SW480 (cell line): ENCODE measurements at regions not wholly inside any gene's neighbourhood (a gene's known extent, or its start where the extent isn't known, plus 50 kb on each side); places are given as distances from the start of the nearest gene placed in this dataset.

ENCODE experiments used
- DNase-seq: peaks from one replicate; pipeline ENCODE4 v3.0.0-alpha.2; 2016; ENCODE audit warnings: low spot score

GRCh38 chr12:92465786-92466295 is 236.9 kb upstream of the PLEKHG7 start:
- no peak for DNase-seq

DNA sequence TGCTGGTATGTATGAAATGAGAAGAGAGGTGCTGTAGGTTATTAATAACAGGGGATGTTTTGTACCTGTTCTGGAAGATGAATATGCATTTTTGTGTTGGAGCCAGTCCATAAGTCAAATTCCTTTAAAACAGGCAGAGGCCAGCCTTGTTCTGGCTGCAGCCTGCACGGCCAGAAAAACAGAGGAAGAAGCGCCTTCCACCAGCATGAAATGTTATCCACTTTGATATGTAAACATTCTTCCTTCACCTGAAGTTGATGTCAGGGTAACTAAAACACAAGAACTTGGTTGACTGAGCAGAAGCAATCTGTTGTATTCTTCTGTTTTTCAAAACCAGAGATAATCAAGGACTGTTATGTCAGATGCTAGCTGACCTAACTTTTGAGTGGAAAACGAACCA is 237.9 kb upstream of the PLEKHG7 start:
- no peak for DNase-seq

DNA sequence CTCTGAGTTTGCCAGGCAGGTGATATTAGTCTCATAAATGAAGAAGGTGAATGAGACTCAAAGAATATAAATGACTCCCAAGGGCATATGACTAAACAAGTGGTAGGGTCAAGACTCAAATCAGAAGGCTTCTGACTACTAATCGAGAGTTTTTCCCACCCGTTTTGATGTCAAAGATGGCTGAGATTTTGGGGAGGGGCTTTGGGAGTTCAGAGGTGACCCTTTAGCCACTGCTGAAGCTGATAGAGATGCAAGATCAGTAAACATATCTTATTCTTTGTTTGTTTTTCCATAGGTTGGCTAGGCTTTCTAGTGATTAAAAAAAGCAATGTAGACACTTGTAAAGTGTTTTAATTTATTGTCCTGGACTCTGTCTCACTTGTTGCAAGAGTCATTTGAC is 239.6 kb upstream of the PLEKHG7 start:
- DNase-seq, result no peak

- DNase-seq, result no peak
Measured at GRCh38 chr12:92462527-92462926, 240.3 kb upstream of the PLEKHG7 start.

DNA sequence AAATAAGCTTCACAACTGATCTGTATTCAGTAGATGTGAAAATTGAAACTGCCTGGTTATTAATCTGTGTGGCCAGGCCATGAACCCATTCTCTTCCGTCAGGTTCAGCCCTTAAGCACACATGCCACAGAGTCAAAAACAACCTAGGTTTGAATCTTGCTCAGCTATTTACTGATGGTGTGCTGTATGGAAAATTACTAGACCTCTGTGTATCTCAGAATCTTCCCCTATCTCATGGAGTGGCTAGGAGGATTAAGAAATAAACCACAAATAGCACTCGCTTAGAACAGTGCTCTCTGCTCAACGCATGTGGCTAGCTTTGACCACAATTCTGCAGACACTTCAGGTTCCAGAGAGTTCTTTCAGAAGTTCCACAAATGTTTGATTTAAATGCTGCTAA is 240.7 kb upstream of the PLEKHG7 start:
- no peak for DNase-seq

GRCh38 chr12:92459850-92460249 is 242.9 kb upstream of the PLEKHG7 start:
- no peak for DNase-seq

GRCh38 chr12:92458996-92459395 is 243.8 kb upstream of the PLEKHG7 start:
- DNase-seq, result no peak

DNA sequence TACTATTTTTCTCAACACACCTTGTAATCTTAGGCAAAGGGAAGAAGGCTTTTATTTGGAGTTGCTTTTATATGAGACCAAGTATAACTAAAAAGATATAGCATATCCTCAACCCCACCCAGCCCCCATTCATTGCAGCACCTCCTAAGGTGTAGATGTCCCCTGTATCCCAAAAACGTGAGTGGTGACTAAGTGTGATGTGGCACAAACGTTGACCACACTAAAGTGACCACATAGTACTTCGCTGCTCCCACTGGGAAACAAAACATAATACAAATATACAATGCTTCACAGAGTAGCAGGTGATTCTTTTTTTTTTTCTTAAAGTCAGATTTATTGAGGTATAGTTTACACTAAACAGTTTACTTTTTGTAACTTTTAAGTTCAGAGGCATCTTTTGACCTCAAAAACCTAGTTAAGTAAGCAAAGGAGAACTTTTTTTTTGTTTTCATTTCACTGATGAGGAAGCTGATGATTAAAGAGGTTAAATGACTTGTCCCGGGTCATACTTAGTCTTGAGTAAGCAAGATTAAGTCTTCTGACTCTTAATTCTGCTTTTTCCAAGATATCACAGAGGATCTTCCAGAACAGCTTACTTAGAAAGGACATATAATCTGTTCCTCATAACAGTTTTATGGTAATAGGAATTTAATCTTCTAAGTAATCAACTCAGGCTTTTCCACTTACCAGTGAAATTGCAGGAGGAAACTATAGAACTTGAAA is 245.2 kb upstream of the PLEKHG7 start:
- DNase-seq, result peak; percentile 73

DNA sequence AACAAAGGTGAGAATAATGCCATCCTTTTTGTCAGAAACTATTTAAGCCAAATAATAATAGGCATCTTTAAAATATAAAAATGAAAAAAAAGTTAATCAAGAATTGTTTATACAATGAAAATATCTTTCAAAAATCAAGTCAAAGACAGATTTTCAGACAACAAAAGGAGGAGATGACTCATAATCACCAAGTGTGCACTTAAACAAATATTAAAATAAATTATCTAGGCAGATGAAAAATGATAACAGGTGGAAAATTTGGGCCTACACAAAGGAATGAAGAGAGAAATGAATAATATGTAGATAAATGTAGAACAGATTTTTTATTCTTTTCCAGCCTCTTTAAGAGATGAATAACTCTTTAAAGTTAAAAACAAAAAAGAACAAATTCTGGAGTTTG is 250.0 kb upstream of the PLEKHG7 start:
- DNase-seq, result no peak

GRCh38 chr12:92446083-92446460 is 256.7 kb upstream of the PLEKHG7 start:
- no peak for DNase-seq

GRCh38 chr12:92445253-92446082 is 257.3 kb upstream of the PLEKHG7 start:
- DNase-seq, result no peak

GRCh38 chr12:92444763-92445162 is 258.0 kb upstream of the PLEKHG7 start:
- no peak for DNase-seq

GRCh38 chr12:92442782-92443181 is 260.0 kb upstream of the PLEKHG7 start:
- peak; percentile 64 for DNase-seq

- no peak for DNase-seq
Measured at GRCh38 chr12:92440072-92440471, 262.7 kb upstream of the PLEKHG7 start.

- no peak for DNase-seq
Measured at GRCh38 chr12:92439420-92439805, 263.4 kb upstream of the PLEKHG7 start.

DNA sequence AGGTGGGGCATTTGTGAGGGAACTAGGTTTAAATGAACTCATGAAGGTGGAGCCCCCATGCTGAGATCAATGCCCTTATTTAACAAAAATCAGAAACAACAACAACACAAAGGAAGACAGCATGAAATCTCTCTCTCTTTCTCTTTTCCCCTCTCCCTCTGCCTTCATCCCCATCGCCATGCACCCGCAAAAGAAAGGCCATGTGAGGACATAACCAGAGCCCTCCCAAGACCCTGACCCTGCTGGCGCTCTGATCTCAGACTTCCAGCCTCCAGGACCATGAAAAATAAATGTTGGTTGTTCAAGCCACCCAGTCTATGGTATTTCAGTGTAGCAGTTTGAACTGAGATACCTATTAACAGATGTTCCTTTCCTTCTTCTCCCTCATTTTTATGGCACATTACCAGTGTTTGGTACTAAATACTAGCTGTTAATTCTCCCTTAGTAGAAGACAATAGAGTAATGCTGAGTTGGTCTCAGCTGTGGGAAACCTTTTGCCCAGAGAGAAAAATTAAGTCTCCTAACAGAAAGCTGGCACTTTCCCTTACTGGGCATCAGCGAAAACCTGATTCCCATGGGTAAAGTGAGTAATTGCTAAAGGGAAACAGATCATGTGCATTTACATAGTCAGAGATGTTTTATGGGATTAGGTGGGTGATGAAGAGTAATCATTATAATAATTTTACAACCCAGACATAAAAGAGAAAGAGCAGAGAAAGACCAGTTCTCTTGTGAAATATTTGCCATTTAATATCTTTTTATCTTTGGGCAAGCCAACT is 264.0 kb upstream of the PLEKHG7 start:
- DNase-seq, result no peak

- no peak for DNase-seq
Measured at GRCh38 chr12:92437452-92437851, 265.3 kb upstream of the PLEKHG7 start.

DNA sequence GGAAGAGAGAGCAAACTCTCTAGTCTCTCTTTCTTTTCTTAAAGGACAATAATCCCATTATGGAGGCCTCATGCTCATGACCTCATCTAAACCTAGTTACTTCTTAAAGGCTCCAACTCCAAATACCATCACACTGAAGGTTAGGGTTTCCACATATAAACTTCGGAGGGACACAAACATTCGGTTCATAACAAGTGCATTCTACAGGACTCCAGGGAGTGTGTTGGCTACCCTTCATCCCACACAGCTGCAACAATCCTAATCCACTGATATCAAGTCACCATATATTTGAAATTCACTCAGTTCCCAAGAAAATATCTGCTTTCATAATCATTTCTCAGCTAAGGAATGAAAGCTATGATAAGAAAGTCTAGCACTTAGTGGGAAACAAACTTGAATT is 265.9 kb upstream of the PLEKHG7 start:
- DNase-seq, result no peak

GRCh38 chr12:92434607-92435025 is 268.2 kb upstream of the PLEKHG7 start:
- DNase-seq, result no peak

DNA sequence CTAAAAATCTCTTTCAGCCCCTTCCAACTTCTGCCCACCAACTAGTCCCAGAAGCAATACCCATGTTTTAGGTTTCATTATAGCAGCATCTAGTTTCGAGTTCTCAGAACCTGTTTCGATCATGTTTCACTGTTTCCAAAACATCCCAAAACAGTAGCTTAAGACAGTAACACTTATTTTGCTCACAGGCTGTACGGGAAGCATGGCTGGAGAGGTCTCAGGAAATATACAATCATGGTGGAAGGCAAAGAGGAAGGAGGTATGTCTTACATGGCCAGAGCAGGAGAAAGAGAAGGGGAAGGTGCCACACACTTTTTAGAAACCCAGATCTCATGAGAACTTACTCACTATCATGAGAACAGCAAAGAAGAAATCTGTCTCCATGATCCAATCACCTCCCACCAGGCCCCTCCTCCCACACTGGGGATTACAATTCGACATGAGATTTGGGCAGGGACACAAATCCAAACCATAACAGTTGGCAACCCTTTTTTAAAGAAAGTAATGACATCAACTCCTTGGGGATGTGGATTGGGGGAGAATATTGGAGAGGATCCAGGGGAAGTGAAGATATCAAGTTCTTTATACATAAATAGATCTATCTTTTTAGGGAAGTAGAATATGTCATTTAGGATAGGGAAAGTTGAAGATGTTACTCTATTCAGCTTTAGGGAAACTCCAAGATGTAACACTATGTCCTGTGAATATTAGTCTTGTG is 269.9 kb upstream of the PLEKHG7 start:
- no peak for DNase-seq

DNA sequence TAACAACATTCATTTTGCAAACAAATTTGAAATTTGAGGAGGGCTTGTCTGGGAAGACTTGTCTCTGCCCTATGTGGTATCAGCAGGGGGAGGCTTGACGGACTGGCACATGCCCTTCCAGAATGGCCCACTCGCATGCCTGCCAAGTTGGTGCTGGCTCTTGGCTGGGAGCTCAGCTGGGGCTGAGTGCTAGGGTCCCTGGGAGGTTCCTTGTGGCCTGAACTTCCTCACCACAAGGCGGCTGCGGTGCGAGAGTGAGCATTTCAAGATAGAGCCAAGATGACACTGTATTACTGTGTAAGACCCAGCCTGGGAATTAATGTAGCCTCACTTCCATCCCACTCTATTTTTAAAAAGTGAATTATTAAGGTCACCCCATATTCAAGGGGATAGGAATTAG is 271.6 kb upstream of the PLEKHG7 start:
- DNase-seq, result no peak

- DNase-seq, result no peak
Measured at GRCh38 chr12:92426332-92426731, 276.5 kb upstream of the PLEKHG7 start.
